NOMO-1 treated with dmso at 0.1 percent for 144 hours (cell line): ENCODE measurements at regions not wholly inside any gene's neighbourhood (a gene's known extent, or its start where the extent isn't known, plus 50 kb on each side); places are given as distances from the start of the nearest gene placed in this dataset.
"Not testable (repeated sequence)": the region's sequence is repeated elsewhere in the genome, so short reads cannot be mapped to it uniquely, and the experiment has no call there.

ENCODE experiments used
- DNase-seq: peaks from one replicate; lab custom pipeline; 2025; ENCODE audit not compliant: unreplicated experiment; lab: John Stamatoyannopoulos, UW

DNA sequence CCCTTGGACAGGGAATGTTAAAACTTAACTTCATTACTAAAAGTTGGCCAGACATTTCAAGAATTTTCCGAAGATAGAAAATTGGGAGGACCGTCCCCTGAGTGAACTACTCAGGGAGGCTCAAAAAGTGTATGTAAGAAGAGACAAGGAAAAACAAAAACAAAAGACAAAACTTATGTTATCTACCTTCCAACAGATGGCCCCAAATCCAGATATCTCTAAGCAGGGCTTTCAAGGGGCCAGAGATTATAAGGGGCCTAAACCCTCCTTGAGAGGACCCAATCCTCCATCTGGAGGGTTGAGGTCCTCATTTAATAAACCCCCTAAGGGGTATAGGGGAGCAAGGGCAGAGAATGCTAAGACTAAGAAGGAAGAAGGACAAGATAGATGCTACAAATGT is 203.6 kb downstream of the SH2D4B start:
- DNase-seq = no peak

- no peak for DNase-seq
Measured at GRCh38 chr10:80750268-80750667, 212.6 kb downstream of the SH2D4B start.

DNA sequence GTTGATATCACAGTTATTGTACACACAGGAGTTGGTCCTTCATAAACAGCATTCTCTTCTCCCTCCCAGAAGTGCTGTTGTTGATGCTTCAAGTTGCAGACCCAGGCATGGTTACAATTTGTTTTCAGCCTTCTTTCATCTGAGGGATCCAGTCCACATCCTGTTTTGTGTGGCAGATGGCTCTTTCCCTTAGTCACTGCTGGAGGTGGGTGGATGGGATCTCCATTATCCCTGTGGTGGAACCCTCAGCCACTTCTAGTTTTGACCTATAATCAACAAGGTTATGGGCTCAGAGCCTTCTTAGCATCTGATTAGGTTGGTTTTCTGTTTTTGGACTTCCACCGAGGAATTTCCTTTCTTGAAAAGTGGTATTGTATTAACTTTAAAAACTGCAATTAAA is 214.2 kb downstream of the SH2D4B start:
- DNase-seq = no peak

DNA sequence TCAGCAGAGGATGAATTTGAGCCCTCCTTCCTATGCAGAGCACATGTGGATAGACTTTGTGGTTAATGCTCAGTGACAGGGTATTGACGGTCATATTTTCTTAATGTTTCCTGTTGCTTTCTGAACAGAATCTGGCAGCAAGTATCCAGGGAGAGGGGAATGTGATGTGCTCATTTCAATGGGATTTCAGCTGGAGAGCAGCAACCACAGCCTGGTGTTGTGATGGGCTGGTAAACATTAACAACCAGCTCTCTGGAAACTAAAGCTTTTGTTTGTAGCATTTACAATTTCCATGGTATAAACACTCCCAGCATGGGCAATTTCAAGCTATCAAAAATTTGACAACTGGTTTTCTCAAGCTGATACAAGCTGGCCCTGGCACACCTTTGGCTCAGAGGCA is 215.9 kb downstream of the SH2D4B start:
- no peak for DNase-seq

DNA sequence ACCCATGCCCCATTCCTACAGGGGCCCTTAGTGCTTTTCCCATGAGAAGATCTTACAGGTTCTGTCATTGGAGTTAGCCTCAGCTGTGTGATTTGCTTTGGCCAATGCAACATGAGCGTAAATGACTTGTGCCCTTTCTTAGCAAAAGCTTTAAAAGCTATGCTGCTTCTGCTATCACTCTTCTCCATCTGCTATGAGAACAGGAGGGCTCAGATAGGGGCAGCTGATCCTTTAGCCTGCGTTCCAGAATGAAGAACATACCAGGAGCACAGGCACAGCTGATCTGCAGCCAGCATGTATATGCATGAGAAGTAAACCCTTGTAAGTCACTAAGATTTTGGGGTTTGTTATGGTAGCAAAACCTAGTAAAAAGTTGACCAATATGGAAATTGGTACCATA is 218.2 kb downstream of the SH2D4B start:
- DNase-seq = no peak

DNA sequence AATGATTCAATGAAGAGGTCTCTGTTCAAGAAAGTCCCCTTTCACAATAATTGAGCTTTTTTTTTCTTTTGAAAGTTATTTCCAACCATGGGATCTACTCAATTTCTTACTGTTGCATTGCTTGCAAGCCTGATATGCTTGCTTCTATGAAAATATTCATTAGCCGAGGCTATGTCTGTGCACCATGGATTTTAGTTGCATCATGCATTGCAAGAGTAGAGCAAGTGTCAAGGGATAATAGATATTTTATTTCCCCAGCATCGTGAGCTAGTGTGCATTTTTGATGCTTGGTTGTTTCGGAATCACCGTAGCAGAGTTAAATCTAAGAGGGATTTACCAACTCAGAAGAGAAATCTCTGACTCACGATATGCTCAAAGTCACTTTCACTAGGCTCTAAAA is 222.0 kb downstream of the SH2D4B start:
- no peak for DNase-seq

- DNase-seq = no peak
Measured at GRCh38 chr10:80760914-80761371, 223.2 kb downstream of the SH2D4B start.

GRCh38 chr10:80767963-80768362 is 230.3 kb downstream of the SH2D4B start:
- DNase-seq = no peak

DNA sequence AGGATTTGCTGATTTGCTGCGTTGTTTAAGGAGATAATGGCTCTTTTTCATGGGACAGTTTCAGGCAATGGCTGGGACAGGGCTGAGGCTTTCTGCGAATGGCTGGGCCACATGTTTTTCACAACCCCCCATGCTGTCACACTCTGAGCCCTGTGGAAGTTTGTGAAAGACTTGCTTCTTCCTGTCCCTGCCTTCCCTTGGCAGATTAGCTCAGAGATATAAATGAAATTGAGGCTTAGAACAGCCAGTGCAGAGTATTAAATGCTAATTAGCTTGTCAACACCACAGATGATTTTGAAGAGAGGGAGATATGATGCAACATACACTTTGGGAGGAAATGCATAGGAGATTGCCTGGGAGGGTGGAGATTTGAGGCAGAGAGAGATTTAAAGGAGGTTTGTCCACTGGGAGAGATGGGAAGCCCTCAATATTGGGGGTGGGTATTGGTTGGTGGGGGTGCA is 232.0 kb downstream of the SH2D4B start:
- no peak for DNase-seq

- no peak for DNase-seq
Measured at GRCh38 chr10:80770239-80770638, 232.5 kb downstream of the SH2D4B start.

DNA sequence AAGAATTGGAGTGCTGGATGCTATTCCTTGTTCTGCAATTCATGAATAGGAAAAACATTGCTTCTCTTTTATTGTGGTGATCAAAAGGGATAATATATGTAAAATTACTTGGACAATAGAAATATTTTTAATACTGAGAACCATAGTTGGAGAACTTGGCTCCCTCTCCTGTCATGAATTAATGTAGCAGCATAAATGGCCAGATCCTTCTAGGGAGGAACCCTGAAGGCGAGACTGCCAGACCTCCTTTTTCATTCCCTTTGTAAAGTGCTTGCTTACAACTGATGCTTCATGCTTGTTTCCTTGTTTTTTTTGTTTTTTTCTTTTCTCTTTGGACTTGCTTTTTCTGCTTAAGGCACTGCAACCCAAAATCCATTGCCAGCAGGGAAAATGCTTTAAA is 233.6 kb downstream of the SH2D4B start:
- no peak for DNase-seq

DNA sequence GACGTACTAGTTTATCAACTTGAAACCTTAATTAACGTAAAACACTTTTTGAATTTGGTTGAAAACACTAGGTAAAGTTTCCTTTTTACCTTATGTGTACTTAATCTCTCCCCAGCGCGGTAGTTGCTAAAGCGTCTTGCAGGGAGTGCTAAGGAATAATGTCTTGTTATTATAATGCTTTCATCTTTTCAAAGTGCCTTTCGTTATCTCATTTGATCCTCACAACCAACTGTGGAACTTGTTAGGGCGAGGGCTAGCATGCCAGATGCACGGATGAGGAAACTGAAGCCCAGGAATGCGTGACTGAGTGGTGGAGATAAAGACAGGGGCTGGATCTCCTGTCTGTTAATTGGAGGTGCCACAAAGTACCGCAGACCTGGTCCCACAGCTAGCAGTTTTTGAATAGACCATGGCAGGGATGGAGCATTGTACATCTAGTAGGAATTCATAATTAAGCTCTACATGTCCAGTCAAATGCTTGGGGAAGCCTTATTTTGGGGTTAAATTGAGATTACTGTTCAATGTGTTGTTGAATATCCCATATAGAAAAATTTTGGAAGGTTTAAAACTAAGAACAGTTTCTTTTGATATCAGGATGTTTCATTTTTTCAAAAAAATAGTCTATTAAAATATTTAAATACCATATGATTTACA is 234.3 kb downstream of the SH2D4B start:
- DNase-seq = no peak

- no peak for DNase-seq
Measured at GRCh38 chr10:80772596-80772995, 234.9 kb downstream of the SH2D4B start.

- no peak for DNase-seq
Measured at GRCh38 chr10:80784695-80785094, 247.0 kb downstream of the SH2D4B start.

DNA sequence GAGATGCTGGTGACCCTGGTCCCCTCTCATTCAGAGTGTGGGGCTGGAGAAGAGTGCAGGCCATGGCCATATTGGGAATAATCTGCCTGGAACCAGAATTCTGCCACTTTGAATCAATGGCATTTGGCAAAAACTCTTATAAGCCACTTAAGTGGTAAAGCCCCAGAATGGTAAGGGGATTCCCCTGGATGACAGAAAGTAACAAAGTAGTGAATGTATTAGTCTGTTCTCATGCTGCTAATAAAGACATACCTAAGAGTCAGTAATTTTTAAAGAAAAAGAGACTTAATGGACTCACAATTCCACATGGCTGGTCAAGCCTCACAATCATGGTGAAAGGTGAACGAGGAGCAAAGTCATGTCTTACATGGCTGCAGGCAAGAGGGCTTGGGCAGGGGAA is 248.6 kb downstream of the SH2D4B start:
- no peak for DNase-seq

DNA sequence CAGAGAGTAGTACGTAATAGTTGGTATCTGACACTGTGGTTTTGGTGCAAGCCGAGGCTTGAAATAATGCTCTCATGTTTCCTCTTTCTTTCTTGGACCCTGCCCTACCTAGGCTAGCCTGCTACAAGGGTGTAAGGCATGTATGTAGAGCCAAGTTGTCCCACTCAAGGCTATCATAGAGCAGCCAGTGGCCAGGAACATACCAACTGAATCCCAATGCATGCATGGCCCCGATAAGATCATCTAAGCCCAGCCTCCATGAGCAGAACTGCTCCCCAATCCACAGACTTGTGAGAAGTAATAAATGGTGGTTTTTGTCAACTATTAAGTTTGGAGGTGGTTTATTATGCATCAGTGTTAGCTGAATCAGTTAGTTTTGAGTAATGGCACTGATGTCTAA is 250.2 kb downstream of the SH2D4B start:
- DNase-seq = no peak

DNA sequence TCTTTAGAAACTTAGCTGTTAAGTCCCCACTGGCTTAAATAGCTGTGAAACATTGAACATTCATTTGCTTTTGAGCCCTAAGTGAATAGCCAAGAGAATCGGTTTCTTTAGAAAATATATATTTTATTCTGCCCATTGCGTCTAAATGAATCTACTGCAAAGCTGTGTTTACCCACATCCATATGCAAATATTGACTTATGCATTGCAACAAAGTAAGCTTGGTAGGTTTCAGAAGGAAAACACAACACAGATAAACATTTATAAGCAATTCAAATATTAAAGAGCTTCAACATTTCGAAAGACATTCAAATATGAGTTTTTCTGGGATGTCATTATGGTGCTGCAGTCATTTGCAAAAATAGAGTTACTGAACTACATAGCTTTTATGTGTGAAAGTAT is 257.3 kb downstream of the SH2D4B start:
- no peak for DNase-seq

- no peak for DNase-seq
Measured at GRCh38 chr10:80805343-80806020, 267.8 kb downstream of the SH2D4B start.

GRCh38 chr10:80814147-80814652 is 276.5 kb downstream of the SH2D4B start:
- DNase-seq = no peak

GRCh38 chr10:80829151-80829550 is 291.4 kb downstream of the SH2D4B start:
- no peak for DNase-seq

GRCh38 chr10:80829562-80829961 is 291.9 kb downstream of the SH2D4B start:
- no peak for DNase-seq

GRCh38 chr10:80832693-80833092 is 295.0 kb downstream of the SH2D4B start:
- not testable (repeated sequence) for DNase-seq
